K562 (cell line): ENCODE measurements at regions not wholly inside any gene's neighbourhood (a gene's known extent, or its start where the extent isn't known, plus 50 kb on each side); places are given as distances from the start of the nearest gene placed in this dataset.

Experiments used
- CC2D1A ChIP-seq: fragments of 450-650 bp; IDR thresholded peaks from 2 replicates; pipeline ENCODE4 v1.6.1; 2017; ENCODE audit warnings: mild to moderate bottlenecking
- CREM ChIP-seq: IDR thresholded peaks from 2 replicates; pipeline ENCODE4 v1.6.1; 2014; ENCODE audit warnings: antibody characterized with exemption, low read depth
- HNRNPUL1 ChIP-seq: fragments of 200-400 bp; formaldehyde crosslinking; IDR thresholded peaks from 2 replicates; pipeline ENCODE4 v1.6.1; 2017; ENCODE audit warnings: low read length
- JUND ChIP-seq, 2 experiments: IDR thresholded peaks; 2 replicates in 1 of 2; 3 replicates in 1 of 2; pipeline ENCODE4 v1.6.1; 2011; ENCODE audit warnings: borderline replicate concordance in 2 of 2, low read depth in 2 of 2, low read length in 2 of 2, improper control_type of control experiment in 1 of 2, missing biosample characterization in 1 of 2, missing genetic modification characterization in 1 of 2, missing genetic modification reagents in 1 of 2
- POLR2A ChIP-seq: fragments of 450-650 bp; conservative IDR thresholded peaks from 2 replicates; pipeline ENCODE4 v1.6.1; 2016
- TEAD1 ChIP-seq, 2 experiments: fragments of 450-650 bp in 1 of 2; sonication (generic) in 1 of 2; formaldehyde crosslinking; IDR thresholded peaks; 2 replicates each; pipeline versions ENCODE4 v1.4.0 to v1.8.0; 2020 to 2022; ENCODE audit warnings: mild to moderate bottlenecking in 2 of 2, missing genetic modification reagents in 1 of 2
- XRCC3 ChIP-seq: fragments of 450-650 bp; IDR thresholded peaks from 2 replicates; pipeline ENCODE4 v1.6.1; 2017; ENCODE audit warnings: mild to moderate bottlenecking, moderate library complexity
- ZBTB49 ChIP-seq: sonication (generic); formaldehyde crosslinking; IDR thresholded peaks from 2 replicates; pipeline ENCODE4 v1.8.0; 2022; ENCODE audit warnings: missing genetic modification reagents, mild to moderate bottlenecking, borderline replicate concordance
- ZKSCAN3 ChIP-seq: fragments of 250-450 bp; sonication (Bioruptor Pico); IDR thresholded peaks from 2 replicates; pipeline ENCODE4 v1.4.0; 2020

GRCh38 chr20:56826306-56826704 lies 197.2 kb downstream of the TFAP2C start:
- TF ChIP-seq ZKSCAN3 (CRISPR knock-in tag), result no peak
- TF ChIP-seq CC2D1A, result no peak
- TF ChIP-seq JUND (IDR thresholded peaks at IDR 0.05; ENCODE audit: borderline replicate concordance, low read depth, low read length), result no peak
- TF ChIP-seq JUND (tag; IDR thresholded peaks at IDR 0.05; ENCODE audit: borderline replicate concordance, low read depth, low read length), result no peak
- no peak for TF ChIP-seq TEAD1 (CRISPR knock-in tag; IDR thresholded peaks at IDR 0.05)
- no peak for TF ChIP-seq CREM
- TF ChIP-seq HNRNPUL1, result no peak
- TF ChIP-seq POLR2A, result no peak
- no peak for TF ChIP-seq XRCC3
- no peak for TF ChIP-seq ZBTB49 (CRISPR knock-in tag)
